Prostate gland (tissue), 2 donors: ENCODE measurements at regions not wholly inside any gene's neighbourhood (a gene's known extent, or its start where the extent isn't known, plus 50 kb on each side); places are given as distances from the start of the nearest gene placed in this dataset.

ENCODE experiments used
- CTCF ChIP-seq, 4 experiments: fragments of 200-600 bp in 2 of 4; fragments of 450-650 bp in 2 of 4; sonication (generic) in 2 of 4; IDR thresholded peaks; 1 replicate in 3 of 4; 2 replicates in 1 of 4; pipeline ENCODE4 v1.5.1; 2016 to 2019; ENCODE audit warnings: antibody characterized with exemption in 4 of 4, mild to moderate bottlenecking in 2 of 4, moderate library complexity in 2 of 4
- POLR2A ChIP-seq: fragments of 450-650 bp; IDR thresholded peaks from one replicate; pipeline ENCODE4 v1.6.1; 2016; ENCODE audit warnings: antibody characterized with exemption, mild to moderate bottlenecking

GRCh38 chr12:24379433-24379832 lies 430.0 kb upstream of the SOX5 start:
- TF ChIP-seq CTCF (IDR thresholded peaks at IDR 0.05): no peak
- TF ChIP-seq POLR2A: no peak
